ENCODE measurements at regions not wholly inside any gene's neighbourhood (a gene's known extent, or its start where the extent isn't known, plus 50 kb on each side); places are given as distances from the start of the nearest gene placed in this dataset.

DNA sequence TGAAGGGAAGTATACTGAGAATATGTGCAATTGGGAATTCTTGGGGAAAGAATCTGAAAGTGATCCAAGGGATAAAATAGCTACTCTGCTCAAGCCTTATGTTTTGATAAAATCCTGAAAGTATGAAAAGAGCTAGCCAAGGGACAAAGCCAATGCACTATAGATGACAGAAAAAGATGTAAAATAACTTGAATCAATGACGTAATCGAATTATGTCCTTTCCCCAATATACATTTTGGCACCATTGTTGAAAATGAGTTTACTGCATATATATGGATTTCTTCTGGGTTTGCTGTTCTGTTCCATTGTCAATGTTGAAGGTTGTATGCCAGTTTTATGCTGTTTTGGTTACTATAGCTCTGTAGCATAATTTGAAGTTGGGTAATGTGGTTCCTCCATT is 407.3 kb downstream of the DCAF12L2 start:
- no peak overlapping the region for H3K4me3 ChIP-seq (replicated peaks in 1 of 2; ENCODE audit: low read depth in 2 of 2, low read length in 2 of 2)
- DNase-seq (ENCODE audit: low read depth in 2 of 2) = no peak
- TF ChIP-seq, protein P1, sequence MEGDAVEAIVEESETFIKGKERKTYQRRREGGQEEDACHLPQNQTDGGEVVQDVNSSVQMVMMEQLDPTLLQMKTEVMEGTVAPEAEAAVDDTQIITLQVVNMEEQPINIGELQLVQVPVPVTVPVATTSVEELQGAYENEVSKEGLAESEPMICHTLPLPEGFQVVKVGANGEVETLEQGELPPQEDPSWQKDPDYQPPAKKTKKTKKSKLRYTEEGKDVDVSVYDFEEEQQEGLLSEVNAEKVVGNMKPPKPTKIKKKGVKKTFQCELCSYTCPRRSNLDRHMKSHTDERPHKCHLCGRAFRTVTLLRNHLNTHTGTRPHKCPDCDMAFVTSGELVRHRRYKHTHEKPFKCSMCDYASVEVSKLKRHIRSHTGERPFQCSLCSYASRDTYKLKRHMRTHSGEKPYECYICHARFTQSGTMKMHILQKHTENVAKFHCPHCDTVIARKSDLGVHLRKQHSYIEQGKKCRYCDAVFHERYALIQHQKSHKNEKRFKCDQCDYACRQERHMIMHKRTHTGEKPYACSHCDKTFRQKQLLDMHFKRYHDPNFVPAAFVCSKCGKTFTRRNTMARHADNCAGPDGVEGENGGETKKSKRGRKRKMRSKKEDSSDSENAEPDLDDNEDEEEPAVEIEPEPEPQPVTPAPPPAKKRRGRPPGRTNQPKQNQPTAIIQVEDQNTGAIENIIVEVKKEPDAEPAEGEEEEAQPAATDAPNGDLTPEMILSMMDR (IDR thresholded peaks at IDR 0.05; ENCODE audit: low read depth, low read length) = no peak

DNA sequence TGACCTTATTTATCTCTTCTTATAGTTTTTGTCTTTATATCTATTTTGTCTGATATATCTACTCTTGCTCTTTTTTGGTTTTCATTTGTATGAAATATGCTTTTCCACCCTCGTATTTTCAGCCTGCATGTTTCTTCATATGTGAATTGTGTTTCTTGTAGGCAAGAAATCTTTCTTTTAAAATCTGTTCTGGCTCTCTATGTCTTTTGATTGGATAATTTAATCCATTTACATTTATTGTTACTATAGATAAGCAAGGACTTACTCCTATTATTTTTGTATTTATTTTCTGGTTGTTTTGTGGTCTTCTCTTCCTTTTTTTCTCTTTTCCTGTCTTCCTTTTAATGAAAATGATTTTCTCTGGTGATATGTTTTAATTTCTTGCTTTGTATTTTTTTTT is 403.1 kb downstream of the DCAF12L2 start:
- no peak overlapping the region for H3K4me3 ChIP-seq (replicated peaks in 1 of 2; ENCODE audit: low read depth in 2 of 2, low read length in 2 of 2)
- DNase-seq (ENCODE audit: low read depth in 2 of 2) = no peak
- TF ChIP-seq, protein P1 (IDR thresholded peaks at IDR 0.05; ENCODE audit: low read depth, low read length) = no peak

DNA sequence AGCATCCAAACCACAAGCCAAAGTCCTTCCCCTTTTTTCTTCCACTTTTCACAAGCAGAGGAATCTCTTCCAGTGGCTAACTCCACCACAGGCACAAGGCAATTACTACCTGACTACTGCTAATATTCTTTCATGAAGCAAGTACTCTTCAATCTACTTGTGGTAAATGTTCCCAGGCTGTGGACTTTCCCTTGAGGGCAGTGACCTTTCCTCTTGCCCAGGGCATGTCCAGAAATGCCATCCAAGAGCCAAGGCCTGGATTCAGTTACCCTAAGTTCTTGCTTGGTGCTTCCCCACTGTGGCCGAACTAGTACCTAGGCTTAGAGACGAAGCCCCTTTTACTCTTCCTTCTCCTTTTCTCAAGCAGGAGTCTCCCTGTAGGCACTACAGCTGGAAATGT is 400.7 kb downstream of the DCAF12L2 start:
- no peak overlapping the region for H3K4me3 ChIP-seq (replicated peaks in 1 of 2; ENCODE audit: low read depth in 2 of 2, low read length in 2 of 2)
- TF ChIP-seq, protein P1 (IDR thresholded peaks at IDR 0.05; ENCODE audit: low read depth, low read length) = no peak
- DNase-seq (ENCODE audit: low read depth in 2 of 2) = no peak

DNA sequence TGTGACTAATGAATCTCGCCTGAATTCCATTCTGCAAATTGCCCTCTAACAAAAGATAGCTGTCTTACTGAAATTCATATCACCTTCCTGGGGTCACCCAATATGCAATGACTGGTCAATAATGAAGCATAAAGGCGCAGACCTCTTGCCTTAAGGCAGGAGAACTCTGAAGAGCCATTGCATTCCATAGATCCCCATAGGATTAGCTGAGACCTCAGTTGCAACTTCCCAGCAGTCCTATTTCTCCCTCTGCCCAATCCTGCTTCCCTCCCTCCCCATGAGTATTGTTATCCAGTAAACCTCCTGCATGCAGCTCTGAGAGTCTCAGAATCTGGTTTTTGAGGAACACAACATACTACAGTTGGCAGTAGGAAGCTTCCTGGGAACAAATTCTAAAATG is 396.5 kb downstream of the DCAF12L2 start:
- no peak for DNase-seq (ENCODE audit: low read depth in 2 of 2)
- no peak overlapping the region for H3K4me3 ChIP-seq (replicated peaks in 1 of 2; ENCODE audit: low read depth in 2 of 2, low read length in 2 of 2)

DNA sequence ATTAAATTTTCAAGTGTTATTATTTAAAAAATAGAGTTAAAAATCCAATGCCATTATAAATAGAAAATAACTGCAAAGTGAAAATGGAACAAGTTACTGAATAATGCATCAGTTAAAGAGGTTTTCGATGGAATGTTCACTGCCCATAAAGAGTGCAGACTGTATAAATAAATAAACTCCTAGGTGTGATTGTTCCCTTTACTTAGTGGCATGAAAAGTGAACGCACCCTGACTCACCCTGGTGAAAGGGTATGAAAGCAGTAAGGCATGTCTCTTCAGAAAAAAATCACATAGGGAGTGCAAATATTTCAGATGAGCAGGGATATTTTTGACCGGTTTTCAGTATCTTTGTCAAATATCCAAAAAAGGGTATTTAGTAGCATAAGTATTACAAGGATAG is 387.8 kb downstream of the DCAF12L2 start:
- no peak for DNase-seq (ENCODE audit: low read depth in 2 of 2)
- H3K4me3 ChIP-seq (replicated peaks in 1 of 2; ENCODE audit: low read depth in 2 of 2, low read length in 2 of 2) = no peak overlapping the region
- TF ChIP-seq, protein P1 (IDR thresholded peaks at IDR 0.05; ENCODE audit: low read depth, low read length) = no peak

More for the DNA sequence above, 396.5 kb downstream of the DCAF12L2 start:
- TF ChIP-seq, protein P1 (IDR thresholded peaks at IDR 0.05; ENCODE audit: low read depth, low read length) = no peak

DNA sequence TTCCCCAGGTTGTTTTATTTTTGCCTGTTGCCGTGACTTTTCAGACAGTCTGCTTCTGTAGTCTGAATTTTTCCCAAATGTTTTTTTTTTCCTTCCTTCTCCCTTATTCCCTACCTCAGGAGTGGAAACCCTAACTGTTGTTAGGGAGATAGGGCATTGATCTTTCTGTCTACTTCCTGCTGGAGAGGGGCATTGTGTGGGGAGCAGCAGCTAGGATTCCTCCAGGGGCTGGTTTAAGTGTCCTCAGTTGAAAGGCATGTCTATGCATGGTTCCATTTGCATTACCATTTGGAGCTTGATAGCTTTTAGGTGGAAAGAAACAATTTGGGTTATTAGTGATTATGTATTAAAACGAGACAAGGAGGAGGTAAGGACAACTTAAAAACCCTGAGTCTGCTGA is 383.9 kb downstream of the DCAF12L2 start:
- DNase-seq (ENCODE audit: low read depth in 2 of 2) = no peak
- H3K4me3 ChIP-seq (replicated peaks in 1 of 2; ENCODE audit: low read depth in 2 of 2, low read length in 2 of 2) = no peak overlapping the region
- TF ChIP-seq, protein P1 (IDR thresholded peaks at IDR 0.05; ENCODE audit: low read depth, low read length) = no peak

DNA sequence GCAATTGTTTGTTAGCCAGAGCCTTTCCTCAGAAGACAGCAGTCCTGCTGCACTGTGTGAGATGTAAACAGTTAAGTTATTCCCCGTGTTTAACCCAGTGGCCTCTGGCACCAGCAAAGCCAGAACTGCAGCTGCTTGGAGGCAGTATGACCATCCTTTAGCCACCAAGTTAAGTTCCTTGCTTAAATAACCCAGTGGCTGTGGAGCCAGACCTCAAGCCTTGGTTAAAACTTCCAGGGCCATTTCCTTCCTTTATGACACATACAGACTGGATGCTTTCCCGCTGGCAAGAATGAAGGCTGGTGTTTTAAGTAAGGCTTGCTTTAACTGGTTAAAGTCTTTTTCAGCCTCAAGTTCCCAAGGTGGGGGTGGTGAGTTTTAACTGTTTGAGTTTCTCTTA is 379.8 kb downstream of the DCAF12L2 start:
- no peak overlapping the region for H3K4me3 ChIP-seq (replicated peaks in 1 of 2; ENCODE audit: low read depth in 2 of 2, low read length in 2 of 2)
- TF ChIP-seq, protein P1 (IDR thresholded peaks at IDR 0.05; ENCODE audit: low read depth, low read length) = no peak
- no peak for DNase-seq (ENCODE audit: low read depth in 2 of 2)

All from cardiac fibroblast (primary cell).